H9 (cell line): ENCODE measurements at regions not wholly inside any gene's neighbourhood (a gene's known extent, or its start where the extent isn't known, plus 50 kb on each side); places are given as distances from the start of the nearest gene placed in this dataset.

Source experiments
- DNase-seq: peaks from one replicate; pipeline ENCODE4 v3.0.0-alpha.2; 2017
- H2AFZ ChIP-seq: one replicate; pipeline ENCODE4 v1.6.1; 2013; ENCODE audit warnings: mild to moderate bottlenecking, low read length, control low read depth, moderate library complexity
- H2AK5ac ChIP-seq: 2 replicates; pipeline ENCODE4 v1.6.1; 2013; ENCODE audit warnings: low read length, control low read depth, mixed read lengths; ENCODE audit not compliant: insufficient read length
- H2BK120ac ChIP-seq: one replicate; pipeline ENCODE4 v1.6.1; 2013; ENCODE audit warnings: low read depth, mild to moderate bottlenecking, low read length, control low read depth, inconsistent platforms; ENCODE audit not compliant: poor library complexity, severe bottlenecking
- H2BK12ac ChIP-seq: 2 replicates; pipeline ENCODE4 v1.6.1; 2013; ENCODE audit warnings: low read length, control low read depth, mixed read lengths, low read depth; ENCODE audit not compliant: insufficient read length
- H2BK15ac ChIP-seq: 2 replicates; pipeline ENCODE4 v1.6.1; 2013; ENCODE audit warnings: low read depth, low read length, control low read depth
- H2BK20ac ChIP-seq: one replicate; pipeline ENCODE4 v1.6.1; 2013; ENCODE audit warnings: low read depth, mild to moderate bottlenecking, low read length, control low read depth, inconsistent platforms; ENCODE audit not compliant: poor library complexity, severe bottlenecking
- H2BK5ac ChIP-seq: 2 replicates; pipeline ENCODE4 v1.6.1; 2013; ENCODE audit warnings: low read length, control low read depth, mixed read lengths; ENCODE audit not compliant: insufficient read length
- H3K14ac ChIP-seq: 2 replicates; pipeline ENCODE4 v1.6.1; 2013; ENCODE audit warnings: low read length, control low read depth; ENCODE audit not compliant: insufficient read depth
- H3K18ac ChIP-seq: 2 replicates; pipeline ENCODE4 v1.6.1; 2013; ENCODE audit warnings: low read depth, mild to moderate bottlenecking, mixed read lengths, low read length, control low read depth; ENCODE audit not compliant: insufficient read length
- H3K23ac ChIP-seq: 2 replicates; pipeline ENCODE4 v1.6.1; 2013; ENCODE audit warnings: low read length, control low read depth, mixed read lengths, low read depth; ENCODE audit not compliant: insufficient read length
- H3K23me2 ChIP-seq: 2 replicates; pipeline ENCODE4 v1.6.1; 2013; ENCODE audit warnings: low read depth, mild to moderate bottlenecking, mixed read lengths, low read length, control low read depth; ENCODE audit not compliant: insufficient read length, poor library complexity, severe bottlenecking
- H3K27ac ChIP-seq: 2 replicates; pipeline ENCODE4 v1.5.1; 2013; ENCODE audit warnings: low read length, control low read depth, mixed read lengths, low read depth; ENCODE audit not compliant: insufficient read length
- H3K27me3 ChIP-seq: 2 replicates; pipeline ENCODE4 v1.6.1; 2013; ENCODE audit warnings: low read length, control low read depth, inconsistent platforms; ENCODE audit not compliant: insufficient read depth
- H3K4ac ChIP-seq: 2 replicates; pipeline ENCODE4 v1.6.1; 2013; ENCODE audit warnings: low read depth, mild to moderate bottlenecking, control low read depth, inconsistent platforms, low read length, moderate library complexity
- H3K4me1 ChIP-seq: 2 replicates; pipeline ENCODE4 v1.6.1; 2013; ENCODE audit warnings: low read length, control low read depth, inconsistent platforms; ENCODE audit not compliant: insufficient read depth
- H3K4me2 ChIP-seq: 2 replicates; pipeline ENCODE4 v1.6.1; 2013; ENCODE audit warnings: low read length, control low read depth, mixed read lengths; ENCODE audit not compliant: insufficient read length, insufficient read depth
- H3K56ac ChIP-seq: 2 replicates; pipeline ENCODE4 v1.6.1; 2013; ENCODE audit warnings: low read depth, mild to moderate bottlenecking, mixed read lengths, low read length, control low read depth; ENCODE audit not compliant: insufficient read length
- H3K79me1 ChIP-seq: 2 replicates; pipeline ENCODE4 v1.6.1; 2013; ENCODE audit warnings: low read depth, mild to moderate bottlenecking, moderate library complexity, low read length, control low read depth, inconsistent platforms; ENCODE audit not compliant: insufficient read depth, poor library complexity, severe bottlenecking
- H3K79me2 ChIP-seq: 2 replicates; pipeline ENCODE4 v1.6.1; 2013; ENCODE audit warnings: low read length, control low read depth, inconsistent platforms; ENCODE audit not compliant: insufficient read depth
- H3K9ac ChIP-seq: 2 replicates; pipeline ENCODE4 v1.6.1; 2013; ENCODE audit warnings: low read length, control low read depth, mixed read lengths; ENCODE audit not compliant: insufficient read length; ENCODE audit errors: extremely low read depth
- H3K9me3 ChIP-seq: one replicate; pipeline ENCODE4 v1.6.1; 2013; ENCODE audit warnings: low read depth, low read length, inconsistent platforms; ENCODE audit not compliant: control insufficient read depth
- H3T11ph ChIP-seq: one replicate; pipeline ENCODE4 v1.6.1; 2013; ENCODE audit warnings: mild to moderate bottlenecking, low read length, control low read depth, inconsistent platforms
- H4K20me1 ChIP-seq: one replicate; pipeline ENCODE4 v1.6.1; 2013; ENCODE audit not compliant: control insufficient read depth, insufficient read length, insufficient read depth
- H4K5ac ChIP-seq: 2 replicates; pipeline ENCODE4 v1.6.1; 2013; ENCODE audit warnings: low read depth, mild to moderate bottlenecking, mixed read lengths, low read length, control low read depth; ENCODE audit not compliant: insufficient read length
- H4K8ac ChIP-seq: replicated peaks from 2 replicates; pipeline ENCODE4 v1.6.1; 2013; ENCODE audit warnings: low read length, control low read depth, mixed read lengths, low read depth; ENCODE audit not compliant: insufficient read length
- H4K91ac ChIP-seq: 2 replicates; pipeline ENCODE4 v1.6.1; 2013; ENCODE audit warnings: low read depth, mild to moderate bottlenecking, moderate library complexity, mixed read lengths, low read length, control low read depth; ENCODE audit not compliant: insufficient read length
- H3K27ac Mint-ChIP-seq, 3 experiments: 2 replicates in 2 of 3; 3 replicates in 1 of 3; pipeline ENCODE4 v1.8.0; 2020 to 2021; ENCODE audit warnings: mixed read lengths in 3 of 3, mild to moderate bottlenecking in 1 of 3, moderate library complexity in 1 of 3
- H3K27me3 Mint-ChIP-seq: 2 replicates; pipeline ENCODE4 v1.8.0; 2021; ENCODE audit warnings: low read depth, mild to moderate bottlenecking, moderate library complexity, mixed read lengths
- H3K36me3 Mint-ChIP-seq, 3 experiments: 2 replicates in 2 of 3; 3 replicates in 1 of 3; pipeline ENCODE4 v1.8.0; 2020 to 2021; ENCODE audit warnings: low read depth in 3 of 3, mixed read lengths in 3 of 3; ENCODE audit not compliant: insufficient read depth in 1 of 3
- H3K4me1 Mint-ChIP-seq, 2 experiments: 2 replicates each; pipeline ENCODE4 v1.8.0; 2020; ENCODE audit warnings: mixed read lengths in 2 of 2
- H3K4me3 Mint-ChIP-seq, 2 experiments: 2 replicates in 1 of 2; 3 replicates in 1 of 2; pipeline ENCODE4 v1.8.0; 2020 to 2021; ENCODE audit warnings: mild to moderate bottlenecking in 2 of 2, mixed read lengths in 2 of 2, moderate library complexity in 1 of 2
- H3K9me3 Mint-ChIP-seq, 2 experiments: 2 replicates in 1 of 2; 3 replicates in 1 of 2; pipeline ENCODE4 v1.8.0; 2020; ENCODE audit warnings: mild to moderate bottlenecking in 2 of 2, mixed read lengths in 2 of 2, moderate library complexity in 1 of 2
- CTCF ChIP-seq: fragments of 200-600 bp; sonication (generic); conservative IDR thresholded peaks from 3 replicates; pipeline ENCODE4 v1.8.0; 2021; ENCODE audit warnings: antibody characterized with exemption, mild to moderate bottlenecking
- WGBS: extraction: QIAGEN DNeasy Blood & Tissue Kit; methylation state at CpG from one replicate; pipeline ENCODE4 v1.1.7; 2013; ENCODE audit warnings: missing lambda C conversion rate, low lambda C conversion rate, mixed read lengths; ENCODE audit not compliant: insufficient read length; ENCODE audit errors: extremely low coverage; 5-methylcytosine and 5-hydroxymethylcytosine counted together

- no peaks in the 10 kb centered on the region for H3K79me1 ChIP-seq
- H2BK120ac ChIP-seq, result no peak overlapping the region
- H3K79me2 ChIP-seq, result no peaks in the 10 kb centered on the region
- H3K4ac ChIP-seq, result no peak overlapping the region
- H2AFZ ChIP-seq, result no peak overlapping the region
- no peak overlapping the region for H3K9ac ChIP-seq
- no peak overlapping the region for H3K27ac Mint-ChIP-seq
- no peak overlapping the region for H3K23ac ChIP-seq
- H3T11ph ChIP-seq, result no peak overlapping the region
- H3K18ac ChIP-seq, result no peak overlapping the region
- H2BK12ac ChIP-seq, result no peak overlapping the region
- DNase-seq, result no peak
- H3K27ac ChIP-seq, result no peak overlapping the region
- no peaks in the 10 kb centered on the region for H3K23me2 ChIP-seq
- peaks cover 54% of the 10 kb centered on the region for H3K27me3 Mint-ChIP-seq
- no peak overlapping the region for H3K4me3 Mint-ChIP-seq
- H2BK5ac ChIP-seq, result no peak overlapping the region
- peaks cover 13 to 15% of the 10 kb centered on the region in 2 experiments for H3K4me1 Mint-ChIP-seq
- H2AK5ac ChIP-seq, result no peak overlapping the region
- TF ChIP-seq CTCF, result no peak
- H4K20me1 ChIP-seq, result no peaks in the 10 kb centered on the region
- H3K56ac ChIP-seq, result no peak overlapping the region
- no peak overlapping the region for H4K91ac ChIP-seq
- no peak overlapping the region for H4K5ac ChIP-seq
- WGBS, result no CpG with 5 or more reads among the region's 6 CpGs
- no peak overlapping the region for H3K14ac ChIP-seq
- no peaks in the 10 kb centered on the region; the same call in 1 of the 2 replicates for H3K27me3 ChIP-seq
- no peak overlapping the region for H3K4me2 ChIP-seq
- no peak overlapping the region for H4K8ac ChIP-seq
- no peak overlapping the region for H2BK20ac ChIP-seq
- H3K4me1 ChIP-seq, result peaks cover 5% of the 10 kb centered on the region; the same call in 1 of the 2 replicates
- H3K36me3 Mint-ChIP-seq, result no peaks in the 10 kb centered on the region
- peaks cover 5 to 6% of the 10 kb centered on the region in 2 experiments; a peak in 4 of 5 replicates for H3K9me3 Mint-ChIP-seq
- H2BK15ac ChIP-seq, result no peak overlapping the region
- H3K9me3 ChIP-seq, result no peaks in the 10 kb centered on the region
Measured at GRCh38 chr16:59351305-59351903, 617.3 kb upstream of the GOT2 start.
